Activated naive CD8-positive, alpha-beta T cell (primary cell): ENCODE measurements at regions not wholly inside any gene's neighbourhood (a gene's known extent, or its start where the extent isn't known, plus 50 kb on each side); places are given as distances from the start of the nearest gene placed in this dataset.
"Not testable (repeated sequence)": the region's sequence is repeated elsewhere in the genome, so short reads cannot be mapped to it uniquely, and the experiment has no call there.

ENCODE experiments used
- H3K27ac Mint-ChIP-seq: one replicate; pipeline ENCODE4 v1.8.0; 2021; ENCODE audit warnings: mixed read lengths
- H3K27me3 Mint-ChIP-seq: one replicate; pipeline ENCODE4 v1.8.0; 2021; ENCODE audit warnings: mixed read lengths
- H3K36me3 Mint-ChIP-seq: one replicate; pipeline ENCODE4 v1.8.0; 2021; ENCODE audit warnings: mixed read lengths
- H3K4me1 Mint-ChIP-seq: one replicate; pipeline ENCODE4 v1.8.0; 2021; ENCODE audit warnings: low read depth, mixed read lengths
- H3K4me3 Mint-ChIP-seq: one replicate; pipeline ENCODE4 v1.8.0; 2021; ENCODE audit warnings: mild to moderate bottlenecking, mixed read lengths
- H3K9me3 Mint-ChIP-seq: one replicate; pipeline ENCODE4 v1.8.0; 2021; ENCODE audit warnings: low read depth, mixed read lengths

DNA sequence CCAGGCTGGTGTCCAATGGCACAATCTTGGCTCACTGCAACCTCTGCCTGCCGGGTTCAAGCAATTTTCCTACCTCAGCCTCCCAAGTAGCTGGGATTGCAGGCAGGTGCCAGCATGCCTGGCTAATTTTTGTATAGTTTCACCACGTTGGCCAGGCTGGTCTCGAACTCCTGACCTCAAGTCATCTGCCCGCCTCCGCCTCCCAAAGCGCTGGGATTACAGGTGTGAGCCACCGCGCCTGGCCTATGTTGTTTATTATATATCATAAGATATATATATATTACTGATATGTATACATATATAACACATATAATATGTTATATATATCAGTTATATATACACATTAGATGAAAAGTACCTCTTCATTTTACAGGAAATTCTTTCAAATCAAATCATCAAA, 914.7 kb downstream of the FOXD4L5 start:
- not testable (repeated sequence) for H3K27me3 Mint-ChIP-seq, H3K36me3 Mint-ChIP-seq, H3K4me3 Mint-ChIP-seq, H3K27ac Mint-ChIP-seq, H3K9me3 Mint-ChIP-seq, H3K4me1 Mint-ChIP-seq

DNA sequence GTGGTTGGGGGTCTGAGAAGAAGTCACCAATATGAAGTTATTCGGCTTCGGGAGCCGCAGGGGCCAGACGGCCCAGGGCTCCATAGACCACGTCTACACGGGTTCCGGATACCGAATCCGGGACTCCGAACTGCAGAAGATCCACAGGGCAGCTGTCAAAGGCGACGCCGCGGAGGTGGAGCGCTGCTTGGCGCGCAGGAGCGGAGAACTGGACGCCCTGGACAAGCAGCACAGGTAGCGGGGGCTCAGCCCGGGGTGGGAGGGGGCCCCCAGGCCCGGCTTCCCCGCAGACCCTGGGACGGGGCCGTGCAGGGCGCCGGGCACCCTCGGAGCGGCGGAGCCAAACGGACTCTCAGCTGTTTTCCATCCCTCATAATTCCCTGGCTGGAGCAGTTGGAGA, 915.4 kb downstream of the FOXD4L5 start:
- not testable (repeated sequence) for H3K4me3 Mint-ChIP-seq

DNA sequence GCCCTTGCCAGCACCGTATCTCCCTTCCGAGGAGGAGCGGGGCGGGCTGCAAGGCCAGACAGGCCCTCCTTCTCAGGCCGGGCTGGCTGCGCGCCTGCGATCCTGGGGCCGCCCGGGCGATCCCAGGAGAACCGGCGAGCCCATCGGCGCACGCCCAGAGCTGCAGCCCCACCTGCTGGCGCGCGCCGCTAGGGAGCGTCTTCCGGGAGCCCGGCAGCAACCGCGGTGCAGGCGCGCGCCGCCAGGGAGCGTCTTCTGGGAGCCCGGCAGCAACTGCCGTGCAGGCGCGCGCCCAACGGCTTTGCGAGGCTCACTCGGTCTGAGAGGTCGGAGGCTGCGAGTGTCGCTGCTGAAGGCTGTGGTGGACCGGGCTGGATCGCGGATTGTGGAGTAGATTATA, 915.9 kb downstream of the FOXD4L5 start:
- not testable (repeated sequence) for H3K27me3 Mint-ChIP-seq, H3K36me3 Mint-ChIP-seq, H3K4me3 Mint-ChIP-seq, H3K9me3 Mint-ChIP-seq, H3K4me1 Mint-ChIP-seq, H3K27ac Mint-ChIP-seq

More for the DNA sequence above, 915.4 kb downstream of the FOXD4L5 start:
- not testable (repeated sequence) for H3K27me3 Mint-ChIP-seq, H3K36me3 Mint-ChIP-seq, H3K9me3 Mint-ChIP-seq, H3K27ac Mint-ChIP-seq, H3K4me1 Mint-ChIP-seq

DNA sequence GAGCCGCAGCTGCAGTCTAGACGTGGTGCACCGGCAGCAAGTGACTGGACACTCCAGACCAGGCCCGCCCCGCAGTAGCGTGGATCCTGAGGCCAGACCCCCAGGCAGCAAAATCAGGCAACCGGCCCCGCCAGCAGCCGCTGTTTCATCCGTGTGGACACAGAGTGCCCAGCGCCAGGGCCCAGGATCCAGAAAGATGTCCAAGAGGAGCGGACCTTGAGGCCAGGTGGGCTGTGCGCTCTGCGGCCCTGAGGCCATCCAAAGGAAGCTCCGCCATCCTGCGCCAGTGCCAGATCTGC, 916.4 kb downstream of the FOXD4L5 start:
- not testable (repeated sequence) for H3K27ac Mint-ChIP-seq, H3K4me1 Mint-ChIP-seq, H3K36me3 Mint-ChIP-seq, H3K27me3 Mint-ChIP-seq, H3K9me3 Mint-ChIP-seq
- H3K4me3 Mint-ChIP-seq, result peak overlapping the region; percentile 40

DNA sequence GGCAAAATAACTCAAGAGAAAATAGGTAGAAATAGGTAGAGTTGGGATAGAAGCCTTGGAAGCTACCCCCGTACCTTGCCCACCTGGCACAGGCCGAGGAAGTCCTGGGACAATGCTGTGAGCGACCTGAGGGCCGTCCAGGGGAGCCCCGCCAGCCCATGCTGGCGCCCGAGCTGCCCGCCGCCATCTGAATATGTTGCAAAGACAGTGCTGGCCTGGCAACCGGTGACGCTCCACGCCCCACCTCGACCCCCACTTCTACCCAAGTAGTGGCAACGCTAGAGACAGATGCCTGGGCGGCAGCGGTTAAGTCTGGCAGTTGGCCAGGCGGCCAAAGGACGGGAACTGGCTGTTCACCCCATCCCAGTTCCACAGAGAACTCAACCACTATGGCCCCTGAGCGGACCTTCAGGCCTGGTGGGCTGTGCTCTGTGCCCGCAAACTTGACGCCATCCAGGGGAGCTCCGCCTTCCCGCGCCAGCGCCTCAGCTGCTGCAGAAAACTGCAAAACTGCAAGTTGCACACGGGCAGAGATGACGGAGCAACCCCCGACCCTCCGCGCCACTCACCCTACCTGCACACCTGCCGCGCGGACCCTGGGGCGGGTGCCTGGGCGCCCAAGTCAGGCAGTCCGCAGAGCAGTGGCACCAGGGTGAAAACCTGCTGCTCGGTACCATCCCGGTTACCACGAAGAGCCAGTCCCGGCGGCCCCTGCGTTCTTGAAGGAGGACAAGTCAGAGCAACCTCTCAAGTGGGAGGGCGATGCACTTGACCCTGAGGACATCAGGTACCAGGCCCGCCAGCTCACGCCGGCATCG, 917.0 kb downstream of the FOXD4L5 start:
- H3K4me1 Mint-ChIP-seq, H3K36me3 Mint-ChIP-seq, H3K9me3 Mint-ChIP-seq, H3K27me3 Mint-ChIP-seq, H3K27ac Mint-ChIP-seq: not testable (repeated sequence)
- H3K4me3 Mint-ChIP-seq, result peak overlapping the region; percentile 40
